IMR-90 (cell line): ENCODE measurements at regions not wholly inside any gene's neighbourhood (a gene's known extent, or its start where the extent isn't known, plus 50 kb on each side); places are given as distances from the start of the nearest gene placed in this dataset.

Experiments
- ATAC-seq: fragments of 200-7000 bp; cut with Tn5 transposase; 2 replicates; pipeline ENCODE4 v1.9.1; 2020; ENCODE audit warnings: low read depth, mild to moderate bottlenecking, moderate library complexity
- BruUV-seq: library from RNA; stranded (reverse); fragments of 400-500 nt; replicated peaks from 2 replicates; lab custom pipeline; 2021; lab: Mats Ljungman, UMichigan
- CTCF ChIA-PET: fragments of 300-600 bp; formaldehyde crosslinking; extraction: SDS; loops from one replicate; lab custom pipeline; 2021; ENCODE audit warnings: antibody characterized with exemption; lab: Yijun Ruan, JAX
- POLR2A ChIA-PET: fragments of 300-600 bp; sonication (Branson Sonifier 250); formaldehyde crosslinking; loops from one replicate; lab custom pipeline; 2022; ENCODE audit warnings: antibody characterized with exemption; ENCODE audit not compliant: unreplicated experiment; lab: Charles Lee
- DNase-seq: peaks from one replicate; pipeline ENCODE4 v3.0.0; 2013
- H2AFZ ChIP-seq: replicated peaks from 2 replicates; pipeline ENCODE3; 2013; ENCODE audit warnings: low read length, mild to moderate bottlenecking; ENCODE audit not compliant: poor library complexity
- H2AK5ac ChIP-seq: 2 replicates; pipeline ENCODE4 v1.6.1; 2013; ENCODE audit warnings: low read depth, low read length, inconsistent platforms
- H2AK9ac ChIP-seq: replicated peaks from 2 replicates; pipeline ENCODE3; 2013; ENCODE audit warnings: mild to moderate bottlenecking, low read depth, low read length, moderate library complexity; ENCODE audit not compliant: poor library complexity
- H2BK120ac ChIP-seq: 2 replicates; pipeline ENCODE4 v1.6.1; 2013; ENCODE audit warnings: low read depth, low read length, inconsistent platforms
- H2BK15ac ChIP-seq: 3 replicates; pipeline ENCODE4 v1.6.1; 2013; ENCODE audit warnings: low read depth, low read length, inconsistent platforms
- H2BK20ac ChIP-seq: 2 replicates; pipeline ENCODE4 v1.6.1; 2013; ENCODE audit warnings: low read depth, mild to moderate bottlenecking, inconsistent platforms, low read length, moderate library complexity
- H2BK5ac ChIP-seq: 2 replicates; pipeline ENCODE4 v1.6.1; 2013; ENCODE audit warnings: mild to moderate bottlenecking, low read depth, low read length, inconsistent platforms; ENCODE audit not compliant: poor library complexity, severe bottlenecking
- H3K14ac ChIP-seq: replicated peaks from 2 replicates; pipeline ENCODE4 v1.6.1; 2013; ENCODE audit warnings: low read depth, low read length, inconsistent platforms
- H3K18ac ChIP-seq: 2 replicates; pipeline ENCODE4 v1.6.1; 2013; ENCODE audit warnings: low read depth, low read length, control low read depth
- H3K23ac ChIP-seq: 2 replicates; pipeline ENCODE4 v1.6.1; 2013; ENCODE audit warnings: low read depth, low read length, inconsistent platforms
- H3K27ac ChIP-seq: 2 replicates; pipeline ENCODE4 v1.5.1; 2013; ENCODE audit warnings: mild to moderate bottlenecking, control low read depth, low read length; ENCODE audit not compliant: insufficient read depth
- H3K27me3 ChIP-seq: 2 replicates; pipeline ENCODE4 v1.6.1; 2013; ENCODE audit warnings: low read length; ENCODE audit not compliant: control insufficient read depth, insufficient read depth
- H3K36me3 ChIP-seq: 2 replicates; pipeline ENCODE4 v1.6.1; 2013; ENCODE audit warnings: low read length, mixed read lengths; ENCODE audit not compliant: control insufficient read depth, insufficient read depth
- H3K4ac ChIP-seq: 2 replicates; pipeline ENCODE4 v1.6.1; 2013; ENCODE audit warnings: low read depth, low read length, inconsistent platforms
- H3K4me1 ChIP-seq: 2 replicates; pipeline ENCODE4 v1.6.1; 2013; ENCODE audit warnings: low read length, mixed read lengths; ENCODE audit not compliant: control insufficient read depth, insufficient read depth
- H3K4me2 ChIP-seq: 2 replicates; pipeline ENCODE4 v1.6.1; 2013; ENCODE audit warnings: low read depth, mild to moderate bottlenecking, control low read depth, low read length, moderate library complexity
- H3K4me3 ChIP-seq: 2 replicates; pipeline ENCODE4 v1.5.1; 2013; ENCODE audit warnings: low read depth, mild to moderate bottlenecking, control low read depth, low read length, moderate library complexity; ENCODE audit not compliant: insufficient read depth
- H3K56ac ChIP-seq: 2 replicates; pipeline ENCODE4 v1.6.1; 2013; ENCODE audit warnings: low read length, inconsistent platforms; ENCODE audit not compliant: insufficient read depth; ENCODE audit errors: extremely low read depth
- H3K79me1 ChIP-seq, 2 experiments: 2 replicates each; pipeline ENCODE4 v1.6.1; 2013; ENCODE audit warnings: low read length in 2 of 2, inconsistent platforms in 1 of 2, low read depth in 1 of 2
- H3K9ac ChIP-seq: 2 replicates; pipeline ENCODE4 v1.6.1; 2013; ENCODE audit warnings: low read depth, low read length, control low read depth
- H3K9me1 ChIP-seq: 2 replicates; pipeline ENCODE4 v1.6.1; 2013; ENCODE audit warnings: low read length, inconsistent platforms; ENCODE audit not compliant: insufficient read depth
- H3K9me3 ChIP-seq: 2 replicates; pipeline ENCODE4 v1.6.1; 2013; ENCODE audit warnings: low read length; ENCODE audit not compliant: control insufficient read depth, insufficient read depth
- H4K20me1 ChIP-seq: 2 replicates; pipeline ENCODE4 v1.6.1; 2013; ENCODE audit warnings: low read length, inconsistent platforms; ENCODE audit not compliant: insufficient read depth
- H4K5ac ChIP-seq: 2 replicates; pipeline ENCODE4 v1.6.1; 2013; ENCODE audit warnings: mild to moderate bottlenecking, low read depth, low read length, control low read depth
- H4K8ac ChIP-seq, 2 experiments: 2 replicates each; pipeline ENCODE4 v1.6.1; 2013; ENCODE audit warnings: low read depth in 2 of 2, low read length in 2 of 2, control low read depth in 1 of 2, inconsistent platforms in 1 of 2
- H4K91ac ChIP-seq: 2 replicates; pipeline ENCODE4 v1.6.1; 2013; ENCODE audit warnings: low read depth, low read length, inconsistent platforms; ENCODE audit not compliant: insufficient read depth
- CEBPB ChIP-seq: IDR thresholded peaks from 2 replicates; pipeline ENCODE4 v1.6.1; 2012; ENCODE audit warnings: low read depth, low read length, improper control_type of control experiment
- ELK1 ChIP-seq: fragments of 150-350 bp; IDR thresholded peaks from 2 replicates; pipeline ENCODE4 v1.6.1; 2016; ENCODE audit warnings: low read depth, mild to moderate bottlenecking, low read length, moderate library complexity, borderline replicate concordance
- WGBS, 2 experiments: methylation state at CpG; one replicate each; pipeline versions ENCODE4 v1.1.5 to v1.1.7; 2013; ENCODE audit warnings: missing lambda C conversion rate in 2 of 2; ENCODE audit not compliant: insufficient read length in 1 of 2; ENCODE audit errors: extremely low coverage in 2 of 2; 5-methylcytosine and 5-hydroxymethylcytosine counted together
- dilution Hi-C: fragments of 300-500 bp; cut with HindIII; formaldehyde crosslinking; loops from one replicate; pipeline ENCODE4 v1.14.3; 2018; ENCODE audit warnings: low sequenced_read_pairs; ENCODE audit not compliant: unreplicated experiment
- in situ Hi-C: fragments of 300-500 bp; cut with MboI; formaldehyde crosslinking; loops from 3 replicates; pipeline ENCODE4 v1.14.3; 2019; ENCODE audit warnings: low sequenced_read_pairs, inconsistent platforms, mixed read lengths
- intact Hi-C: fragments of 100-400 bp; cut with micrococcal nuclease; formaldehyde crosslinking; loops from 2 replicates; pipeline ENCODE4 v1.10.0; 2022

GRCh38 chr2:120599072-120599471 lies 136.6 kb upstream of the GLI2 start:
- Histone ChIP-seq H2BK15ac (no peak overlapping the region), H2BK120ac (no peak overlapping the region), H3K36me3 (no peaks in the 10 kb centered on the region), H3K18ac (no peak overlapping the region), H4K91ac (no peak overlapping the region), H3K27ac (no peak overlapping the region), H3K23ac (no peak overlapping the region), H2AK5ac (no peak overlapping the region; the same call in 1 of the 2 replicates), H2AFZ (no peak overlapping the region), H4K5ac (no peak overlapping the region), H3K79me1 (no peaks in the 10 kb centered on the region), H2BK5ac (no peak overlapping the region), H3K27me3 (no peaks in the 10 kb centered on the region; the same call in 1 of the 2 replicates), H2AK9ac (no peak overlapping the region), H4K20me1 (no peaks in the 10 kb centered on the region), H2BK20ac (no peak overlapping the region), H3K4me1 (peaks cover 15% of the 10 kb centered on the region; the same call in 1 of the 2 replicates), H3K4ac (no peak overlapping the region), H3K56ac (no peak overlapping the region), H3K4me3 (no peak overlapping the region), H3K9me3 (peaks cover 6% of the 10 kb centered on the region; the same call in 1 of the 2 replicates), H3K14ac (no peak overlapping the region), H3K9ac (no peak overlapping the region), H4K8ac (no peak overlapping the region), H3K9me1 (no peaks in the 10 kb centered on the region), H3K4me2 (no peak overlapping the region)
- ChIA-PET POLR2A (no interaction called here), CTCF (interaction anchor here (0.5 to 0.6 kb wide), 3 partner anchors 42 to 1115 kb away, joined by 3 read pairs; no protein-coding TSS in a partner anchor)
- in situ Hi-C loops (no loop called here), dilution Hi-C loops (no loop called here), intact Hi-C loops (no loop called here)
- no peak for ATAC-seq
- BruUV-seq, result no TSS peak
- DNase-seq, result no peak
- no peak for TF ChIP-seq CEBPB
- no peak for TF ChIP-seq ELK1
- 80% methylated on average over 1 of the region's 7 CpGs; no CpG with 5 or more reads in 1 of the 2 experiments for WGBS, 2 experiments
